ENCODE measurements at regions not wholly inside any gene's neighbourhood (a gene's known extent, or its start where the extent isn't known, plus 50 kb on each side); places are given as distances from the start of the nearest gene placed in this dataset.

DNA sequence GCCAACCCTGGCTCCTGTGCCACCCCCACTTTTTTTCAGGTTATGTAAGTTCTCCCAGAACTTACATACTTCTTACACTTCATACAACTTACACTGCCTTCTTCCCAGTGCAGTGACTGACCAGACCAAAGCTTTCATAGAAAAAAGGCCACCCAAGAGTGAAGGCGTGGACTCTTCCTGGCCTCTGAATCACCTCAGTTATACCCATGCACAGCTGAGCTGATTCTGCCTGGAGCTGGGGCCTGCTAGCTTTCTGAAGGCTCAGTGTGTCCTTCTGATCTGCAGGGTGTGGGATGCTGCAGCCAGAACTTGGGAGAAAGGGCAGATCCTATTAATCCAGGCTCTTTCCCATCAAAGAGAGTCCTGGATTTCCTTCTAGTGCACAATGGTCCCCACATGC lies 216.1 kb downstream of the TTC32 start:
- DNase-seq = no peak
- TF ChIP-seq, protein P1, sequence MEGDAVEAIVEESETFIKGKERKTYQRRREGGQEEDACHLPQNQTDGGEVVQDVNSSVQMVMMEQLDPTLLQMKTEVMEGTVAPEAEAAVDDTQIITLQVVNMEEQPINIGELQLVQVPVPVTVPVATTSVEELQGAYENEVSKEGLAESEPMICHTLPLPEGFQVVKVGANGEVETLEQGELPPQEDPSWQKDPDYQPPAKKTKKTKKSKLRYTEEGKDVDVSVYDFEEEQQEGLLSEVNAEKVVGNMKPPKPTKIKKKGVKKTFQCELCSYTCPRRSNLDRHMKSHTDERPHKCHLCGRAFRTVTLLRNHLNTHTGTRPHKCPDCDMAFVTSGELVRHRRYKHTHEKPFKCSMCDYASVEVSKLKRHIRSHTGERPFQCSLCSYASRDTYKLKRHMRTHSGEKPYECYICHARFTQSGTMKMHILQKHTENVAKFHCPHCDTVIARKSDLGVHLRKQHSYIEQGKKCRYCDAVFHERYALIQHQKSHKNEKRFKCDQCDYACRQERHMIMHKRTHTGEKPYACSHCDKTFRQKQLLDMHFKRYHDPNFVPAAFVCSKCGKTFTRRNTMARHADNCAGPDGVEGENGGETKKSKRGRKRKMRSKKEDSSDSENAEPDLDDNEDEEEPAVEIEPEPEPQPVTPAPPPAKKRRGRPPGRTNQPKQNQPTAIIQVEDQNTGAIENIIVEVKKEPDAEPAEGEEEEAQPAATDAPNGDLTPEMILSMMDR (IDR thresholded peaks at IDR 0.05) = no peak
- no peak overlapping the region for H3K27ac Mint-ChIP-seq
- no peaks in the 10 kb centered on the region for H3K4me1 Mint-ChIP-seq (ENCODE audit: low read depth)
- H3K4me3 Mint-ChIP-seq = no peak overlapping the region
- peaks cover 9% of the 10 kb centered on the region for H3K27me3 Mint-ChIP-seq (ENCODE audit: insufficient read depth)
- H3K36me3 Mint-ChIP-seq (ENCODE audit: low read depth) = no peaks in the 10 kb centered on the region
- H3K9me3 Mint-ChIP-seq = no peaks in the 10 kb centered on the region

DNA sequence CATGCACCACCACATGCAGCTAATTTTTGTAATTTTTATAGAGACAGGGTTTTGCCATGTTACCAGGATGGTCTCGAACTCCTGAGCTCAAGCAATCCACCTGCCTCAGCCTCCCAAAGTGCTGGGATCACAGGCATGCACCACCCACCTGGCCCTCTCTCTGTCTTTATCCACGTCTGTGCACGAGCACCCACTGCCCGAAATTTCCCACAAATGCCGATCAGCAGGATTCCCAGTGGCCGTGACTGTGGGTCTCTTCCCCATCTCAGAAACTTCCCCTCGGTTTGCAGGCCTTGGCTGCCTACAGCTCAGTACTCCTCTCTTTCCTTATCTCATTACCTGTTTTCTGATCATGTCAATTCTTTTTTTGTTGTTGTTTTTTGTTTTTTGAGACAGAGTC lies 217.3 kb downstream of the TTC32 start:
- H3K27ac Mint-ChIP-seq = no peak overlapping the region
- TF ChIP-seq, protein P1 (IDR thresholded peaks at IDR 0.05) = no peak
- peaks cover 6% of the 10 kb centered on the region for H3K27me3 Mint-ChIP-seq (ENCODE audit: insufficient read depth)
- no peak for DNase-seq
- H3K4me3 Mint-ChIP-seq = no peak overlapping the region
- H3K36me3 Mint-ChIP-seq (ENCODE audit: low read depth) = no peaks in the 10 kb centered on the region
- H3K9me3 Mint-ChIP-seq = no peaks in the 10 kb centered on the region
- no peaks in the 10 kb centered on the region for H3K4me1 Mint-ChIP-seq (ENCODE audit: low read depth)

DNA sequence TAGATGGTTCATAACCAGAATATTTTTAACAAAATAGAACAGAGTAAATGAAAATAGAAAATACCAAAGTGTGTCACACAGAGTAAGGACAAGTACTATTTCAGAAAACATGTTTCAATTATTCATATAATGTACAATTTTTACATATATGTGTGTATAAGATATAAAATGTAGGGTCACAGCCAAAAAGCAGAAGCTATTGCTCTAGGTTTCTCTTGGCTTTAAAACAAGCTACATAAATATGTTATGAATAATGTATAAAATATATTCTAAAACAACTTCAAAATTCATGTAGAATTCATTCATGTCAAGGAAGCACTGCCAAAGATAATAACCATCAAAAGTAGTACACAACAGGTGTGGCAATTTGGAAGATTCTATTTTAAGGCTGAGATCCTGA lies 218.2 kb downstream of the TTC32 start:
- H3K27me3 Mint-ChIP-seq (ENCODE audit: insufficient read depth) = peaks cover 5% of the 10 kb centered on the region
- TF ChIP-seq, protein P1 (IDR thresholded peaks at IDR 0.05) = no peak
- H3K9me3 Mint-ChIP-seq = no peaks in the 10 kb centered on the region

DNA sequence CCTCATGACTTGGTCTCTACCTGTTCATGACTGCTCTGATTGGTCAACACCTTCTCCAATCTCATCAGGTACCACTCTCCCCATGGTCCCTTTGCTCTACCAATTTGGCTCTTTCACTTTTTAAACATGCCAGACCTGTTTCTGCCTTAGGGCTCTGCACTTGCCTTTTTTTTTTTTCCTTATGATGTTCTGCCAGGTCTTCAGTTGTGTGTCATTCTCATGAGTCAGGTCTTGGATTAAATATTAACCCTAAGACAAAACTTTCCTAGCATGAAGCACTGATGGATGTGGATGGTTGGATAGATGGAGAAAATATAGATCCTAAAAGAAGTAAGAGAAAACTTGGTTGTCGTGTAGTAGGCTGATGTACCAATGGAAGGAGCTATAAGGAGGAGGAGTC lies 219.3 kb downstream of the TTC32 start:
- Mint-ChIP-seq H3K27ac (no peak overlapping the region), H3K4me1 (ENCODE audit: low read depth) (no peaks in the 10 kb centered on the region), H3K27me3 (ENCODE audit: insufficient read depth) (peaks cover 4% of the 10 kb centered on the region), H3K36me3 (ENCODE audit: low read depth) (no peaks in the 10 kb centered on the region), H3K4me3 (no peak overlapping the region), H3K9me3 (no peaks in the 10 kb centered on the region)
- no peak for DNase-seq
- TF ChIP-seq, protein P1 (IDR thresholded peaks at IDR 0.05) = no peak

More for the DNA sequence above, 218.2 kb downstream of the TTC32 start:
- DNase-seq = no peak
- no peak overlapping the region for H3K4me3 Mint-ChIP-seq
- no peaks in the 10 kb centered on the region for H3K4me1 Mint-ChIP-seq (ENCODE audit: low read depth)
- no peak overlapping the region for H3K27ac Mint-ChIP-seq
- no peaks in the 10 kb centered on the region for H3K36me3 Mint-ChIP-seq (ENCODE audit: low read depth)

DNA sequence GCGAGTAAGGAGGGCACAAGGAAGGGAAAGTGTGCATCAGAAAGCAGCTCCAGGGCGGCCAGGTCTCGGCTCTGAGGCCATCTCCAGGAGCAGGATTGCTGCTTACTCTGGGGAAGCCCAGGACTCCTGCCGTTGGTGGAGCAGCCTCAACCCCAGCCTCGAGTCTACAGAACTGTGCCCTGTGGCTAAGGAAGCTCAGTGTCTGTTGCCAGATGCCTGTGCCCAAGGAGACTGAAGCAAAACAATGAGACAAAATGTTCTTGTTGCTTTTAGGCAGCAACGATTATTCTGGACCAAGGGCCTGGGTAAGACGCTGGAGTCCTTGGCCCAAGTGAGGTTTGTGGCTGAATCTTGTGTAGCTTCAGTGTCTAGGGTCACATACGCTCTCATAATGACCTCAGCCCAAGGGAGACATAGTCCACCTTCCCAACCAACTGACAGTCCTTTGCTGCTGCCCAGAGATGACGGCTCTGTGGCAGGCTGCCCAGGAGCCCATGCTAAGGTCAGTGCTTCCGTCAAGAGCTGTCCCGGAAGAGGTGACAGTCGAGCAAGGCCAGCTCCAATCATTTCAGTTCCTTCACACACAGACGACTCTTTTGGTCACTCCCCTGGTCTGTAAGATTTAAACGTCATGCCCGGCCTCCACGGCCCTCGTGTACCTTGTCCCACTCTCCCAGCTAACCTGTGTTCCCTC lies 223.8 kb downstream of the TTC32 start:
- Mint-ChIP-seq H3K4me1 (ENCODE audit: low read depth) (peaks cover 34% of the 10 kb centered on the region), H3K36me3 (ENCODE audit: low read depth) (no peaks in the 10 kb centered on the region), H3K4me3 (no peak overlapping the region), H3K27me3 (ENCODE audit: insufficient read depth) (peaks cover 3% of the 10 kb centered on the region), H3K27ac (no peak overlapping the region), H3K9me3 (no peaks in the 10 kb centered on the region)
- TF ChIP-seq, protein P1 (IDR thresholded peaks at IDR 0.05) = no peak
- no peak for DNase-seq
